ENCODE measurements at regions not wholly inside any gene's neighbourhood (a gene's known extent, or its start where the extent isn't known, plus 50 kb on each side); places are given as distances from the start of the nearest gene placed in this dataset.

- DNase-seq (ENCODE audit: low spot score) = peak; percentile 8
These were observed 53.9 kb downstream of the BARX1 start for GRCh38 chr9:93900971-93901861.

- no peak for DNase-seq (ENCODE audit: low spot score)
These were observed 54.7 kb downstream of the BARX1 start for GRCh38 chr9:93900436-93900819.

- DNase-seq (ENCODE audit: low spot score) = peak; percentile 18
These were observed 55.3 kb downstream of the BARX1 start for GRCh38 chr9:93899609-93900435.

- DNase-seq (ENCODE audit: low spot score) = peak; percentile 17
These were observed 56.4 kb downstream of the BARX1 start for GRCh38 chr9:93898502-93899426.

- DNase-seq (ENCODE audit: low spot score) = peak; percentile 3
These were observed 57.1 kb downstream of the BARX1 start for GRCh38 chr9:93898026-93898425.

- peak; percentile 15 for DNase-seq (ENCODE audit: low spot score)
These were observed 57.8 kb downstream of the BARX1 start for GRCh38 chr9:93897075-93897970.

GRCh38 chr9:93896496-93897033 is 58.6 kb downstream of the BARX1 start:
- DNase-seq (ENCODE audit: low spot score) = peak; percentile 14

GRCh38 chr9:93896093-93896492 is 59.1 kb downstream of the BARX1 start:
- DNase-seq (ENCODE audit: low spot score) = peak; percentile 7

- peak; percentile 12 for DNase-seq (ENCODE audit: low spot score)
These were observed 59.6 kb downstream of the BARX1 start for GRCh38 chr9:93895535-93895934.

- DNase-seq (ENCODE audit: low spot score) = no peak
These were observed 60.5 kb downstream of the BARX1 start for GRCh38 chr9:93894691-93895079.

GRCh38 chr9:93893899-93894690 is 61.1 kb downstream of the BARX1 start:
- peak; percentile 8 for DNase-seq (ENCODE audit: low spot score)

GRCh38 chr9:93893194-93893593 is 62.0 kb downstream of the BARX1 start:
- DNase-seq (ENCODE audit: low spot score) = no peak

- DNase-seq (ENCODE audit: low spot score) = no peak
These were observed 62.4 kb downstream of the BARX1 start for GRCh38 chr9:93892748-93893147.

- no peak for DNase-seq (ENCODE audit: low spot score)
These were observed 63.4 kb downstream of the BARX1 start for GRCh38 chr9:93891549-93892310.

- DNase-seq (ENCODE audit: low spot score) = no peak
These were observed 64.1 kb downstream of the BARX1 start for GRCh38 chr9:93891050-93891449.

GRCh38 chr9:93890436-93890935 is 64.7 kb downstream of the BARX1 start:
- no peak for DNase-seq (ENCODE audit: low spot score)

GRCh38 chr9:93886911-93887310 is 68.2 kb downstream of the BARX1 start:
- DNase-seq (ENCODE audit: low spot score) = no peak

GRCh38 chr9:93884808-93885207 is 70.3 kb downstream of the BARX1 start:
- no peak for DNase-seq (ENCODE audit: low spot score)
